ENCODE measurements at regions not wholly inside any gene's neighbourhood (a gene's known extent, or its start where the extent isn't known, plus 50 kb on each side); places are given as distances from the start of the nearest gene placed in this dataset.

- TF ChIP-seq CTCF (IDR thresholded peaks at IDR 0.05; ENCODE audit: insufficient read depth, low read length) = no peak
- no peak for TF ChIP-seq POLR2AphosphoS5 (IDR thresholded peaks at IDR 0.05; ENCODE audit: low read depth)
- TF ChIP-seq GABPA (IDR thresholded peaks at IDR 0.05; ENCODE audit: low read depth) = no peak
- TF ChIP-seq REST (IDR thresholded peaks at IDR 0.05; ENCODE audit: insufficient replicate concordance, low read depth) = no peak
- TF ChIP-seq SPI1 (IDR thresholded peaks at IDR 0.05; ENCODE audit: borderline replicate concordance, low read depth) = no peak
These were observed 513.6 kb upstream of the LRRTM4 start for GRCh38 chr2:78035804-78036203.
